ENCODE measurements at regions not wholly inside any gene's neighbourhood (a gene's known extent, or its start where the extent isn't known, plus 50 kb on each side); places are given as distances from the start of the nearest gene placed in this dataset.

DNA sequence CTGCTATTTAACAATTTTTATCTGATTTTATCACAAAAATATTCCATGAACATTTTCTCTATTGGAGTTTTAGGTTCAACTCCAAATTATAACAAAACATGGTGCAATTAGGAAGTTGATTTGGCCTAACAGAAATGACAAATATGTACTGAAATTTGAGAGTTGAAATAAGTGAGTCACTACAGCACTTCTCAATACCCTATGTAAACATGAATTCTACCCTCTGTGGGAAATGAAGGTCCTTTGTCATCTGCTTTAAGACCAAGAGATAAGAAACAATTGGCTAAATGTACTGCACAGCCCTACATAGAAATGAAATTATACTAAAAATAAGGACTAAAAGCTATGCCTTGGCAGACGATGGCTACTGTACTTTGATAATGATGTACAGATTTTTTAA lies 86.2 kb upstream of the BEND6 start:
- TF ChIP-seq, protein P1, sequence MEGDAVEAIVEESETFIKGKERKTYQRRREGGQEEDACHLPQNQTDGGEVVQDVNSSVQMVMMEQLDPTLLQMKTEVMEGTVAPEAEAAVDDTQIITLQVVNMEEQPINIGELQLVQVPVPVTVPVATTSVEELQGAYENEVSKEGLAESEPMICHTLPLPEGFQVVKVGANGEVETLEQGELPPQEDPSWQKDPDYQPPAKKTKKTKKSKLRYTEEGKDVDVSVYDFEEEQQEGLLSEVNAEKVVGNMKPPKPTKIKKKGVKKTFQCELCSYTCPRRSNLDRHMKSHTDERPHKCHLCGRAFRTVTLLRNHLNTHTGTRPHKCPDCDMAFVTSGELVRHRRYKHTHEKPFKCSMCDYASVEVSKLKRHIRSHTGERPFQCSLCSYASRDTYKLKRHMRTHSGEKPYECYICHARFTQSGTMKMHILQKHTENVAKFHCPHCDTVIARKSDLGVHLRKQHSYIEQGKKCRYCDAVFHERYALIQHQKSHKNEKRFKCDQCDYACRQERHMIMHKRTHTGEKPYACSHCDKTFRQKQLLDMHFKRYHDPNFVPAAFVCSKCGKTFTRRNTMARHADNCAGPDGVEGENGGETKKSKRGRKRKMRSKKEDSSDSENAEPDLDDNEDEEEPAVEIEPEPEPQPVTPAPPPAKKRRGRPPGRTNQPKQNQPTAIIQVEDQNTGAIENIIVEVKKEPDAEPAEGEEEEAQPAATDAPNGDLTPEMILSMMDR (IDR thresholded peaks at IDR 0.05): no peak
- no peak for TF ChIP-seq POLR2A (IDR thresholded peaks at IDR 0.05)

Measured in thyroid gland (tissue), 4 donors.